ENCODE measurements at regions not wholly inside any gene's neighbourhood (a gene's known extent, or its start where the extent isn't known, plus 50 kb on each side); places are given as distances from the start of the nearest gene placed in this dataset.

- TF ChIP-seq EZH2phosphoT487 (IDR thresholded peaks at IDR 0.05; ENCODE audit: borderline replicate concordance, low read depth, low read length), result no peak
- TF ChIP-seq CTCF (conservative IDR thresholded peaks at IDR 0.05; ENCODE audit: low read length), result no peak
- Histone ChIP-seq H3K36me3 (ENCODE audit: insufficient read depth, low read length) (no peaks in the 10 kb centered on the region), H3K9me2 (ENCODE audit: insufficient read depth, low read length) (no peaks in the 10 kb centered on the region), H3K4me3 (ENCODE audit: low read depth, low read length, poor library complexity, severe bottlenecking) (no peak overlapping the region), H3K4me1 (ENCODE audit: insufficient read depth, low read length, poor library complexity, severe bottlenecking) (no peaks in the 10 kb centered on the region), H4K20me1 (ENCODE audit: insufficient read depth, low read length) (no peaks in the 10 kb centered on the region), H3K79me2 (ENCODE audit: insufficient read depth, low read depth, low read length) (no peaks in the 10 kb centered on the region), H2AFZ (ENCODE audit: low read length) (no peak overlapping the region), H3K4me2 (ENCODE audit: low read length) (no peak overlapping the region), H3K9me3 (ENCODE audit: low read length) (no peaks in the 10 kb centered on the region), H3K27ac (ENCODE audit: low read depth, low read length, poor library complexity, severe bottlenecking) (no peak overlapping the region)
- ChIA-PET POLR2A (interaction anchor here (0.6 to 0.8 kb wide), 2 partner anchors 14 to 79 kb away, joined by 3 to 4 read pairs; no protein-coding TSS in a partner anchor), CTCF (ENCODE audit: unreplicated experiment) (no interaction called here)
- BruUV-seq (replicated peaks), result no TSS peak
- intact Hi-C loops (cut with micrococcal nuclease; ENCODE audit: unreplicated experiment), result no loop called here
- DNase-seq (ENCODE audit: low spot score), result no peak
Measured at GRCh38 chr1:213324859-213325258, 273.8 kb downstream of the RPS6KC1 start.

DNA sequence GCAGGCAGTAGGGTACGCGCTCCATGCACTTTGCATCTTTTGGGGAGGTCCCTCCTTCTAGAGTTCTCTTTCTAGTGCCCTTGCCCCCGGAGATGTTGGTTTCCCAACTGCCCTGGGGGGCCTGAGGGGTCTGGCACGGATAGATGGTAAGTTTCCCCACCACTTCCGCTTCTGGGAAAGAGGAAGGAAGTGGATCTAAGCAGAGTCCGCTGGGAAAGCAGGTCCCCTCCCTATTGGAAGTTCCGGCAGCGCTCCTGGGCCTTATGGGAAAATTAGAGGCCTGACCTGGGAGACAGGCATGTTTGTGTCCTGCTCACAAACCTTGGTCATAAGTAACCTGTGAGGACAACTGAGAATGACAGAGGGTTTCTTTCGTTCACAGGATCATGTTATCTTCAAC lies 274.4 kb downstream of the RPS6KC1 start:
- no TSS peak for BruUV-seq (replicated peaks)
- Histone ChIP-seq H3K79me2 (ENCODE audit: insufficient read depth, low read depth, low read length) (no peaks in the 10 kb centered on the region), H3K27ac (ENCODE audit: low read depth, low read length, poor library complexity, severe bottlenecking) (no peak overlapping the region), H3K9me2 (ENCODE audit: insufficient read depth, low read length) (no peaks in the 10 kb centered on the region), H3K4me3 (ENCODE audit: low read depth, low read length, poor library complexity, severe bottlenecking) (no peak overlapping the region), H3K9me3 (ENCODE audit: low read length) (no peaks in the 10 kb centered on the region), H3K4me1 (ENCODE audit: insufficient read depth, low read length, poor library complexity, severe bottlenecking) (no peaks in the 10 kb centered on the region), H4K20me1 (ENCODE audit: insufficient read depth, low read length) (no peaks in the 10 kb centered on the region), H2AFZ (ENCODE audit: low read length) (no peak overlapping the region), H3K36me3 (ENCODE audit: insufficient read depth, low read length) (no peaks in the 10 kb centered on the region), H3K4me2 (ENCODE audit: low read length) (no peak overlapping the region)
- TF ChIP-seq EZH2phosphoT487 (IDR thresholded peaks at IDR 0.05; ENCODE audit: borderline replicate concordance, low read depth, low read length) (no peak), CTCF (conservative IDR thresholded peaks at IDR 0.05; ENCODE audit: low read length) (no peak)
- intact Hi-C loops (cut with micrococcal nuclease; ENCODE audit: unreplicated experiment), result no loop called here
- no peak for DNase-seq (ENCODE audit: low spot score)
- ChIA-PET POLR2A (no interaction called here), CTCF (ENCODE audit: unreplicated experiment) (no interaction called here)

DNA sequence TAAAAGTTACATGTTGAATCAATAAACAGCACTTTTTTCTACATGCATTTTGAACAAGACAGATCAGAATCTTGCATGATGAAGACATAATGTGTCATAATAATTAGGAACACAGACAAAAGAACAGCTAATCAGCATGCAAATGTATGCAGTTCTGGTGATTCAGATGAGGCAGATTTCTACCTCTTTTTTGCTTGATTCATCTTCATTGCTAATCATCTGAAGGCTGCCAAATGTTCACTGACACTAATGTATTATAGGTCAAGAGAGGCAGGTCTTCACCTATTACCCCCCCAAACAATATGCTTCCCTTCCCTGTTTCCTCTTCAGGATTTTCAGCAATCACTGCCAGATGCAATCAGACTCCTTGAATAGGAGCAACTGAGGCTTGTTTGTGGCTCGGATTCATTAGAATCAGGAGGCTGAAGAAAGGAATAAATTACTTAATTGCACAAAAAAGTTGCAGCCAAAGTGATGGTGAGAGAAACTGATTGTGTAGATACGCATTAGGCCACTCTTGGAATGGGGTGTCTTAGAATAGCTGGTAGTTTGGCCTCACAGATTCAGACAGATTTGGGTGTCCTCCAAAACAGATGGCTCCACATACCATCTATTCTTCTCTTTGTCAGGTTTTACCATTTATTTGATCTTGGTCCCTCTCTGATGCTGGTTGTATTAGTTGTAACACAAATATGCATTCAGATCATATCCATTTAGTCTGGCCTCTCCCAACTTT lies 275.4 kb downstream of the RPS6KC1 start:
- Histone ChIP-seq H3K36me3 (ENCODE audit: insufficient read depth, low read length) (no peaks in the 10 kb centered on the region), H3K9me3 (ENCODE audit: low read length) (no peaks in the 10 kb centered on the region), H3K9me2 (ENCODE audit: insufficient read depth, low read length) (no peaks in the 10 kb centered on the region), H3K79me2 (ENCODE audit: insufficient read depth, low read depth, low read length) (no peaks in the 10 kb centered on the region), H3K4me1 (ENCODE audit: insufficient read depth, low read length, poor library complexity, severe bottlenecking) (no peaks in the 10 kb centered on the region), H3K4me2 (ENCODE audit: low read length) (no peak overlapping the region), H2AFZ (ENCODE audit: low read length) (no peak overlapping the region), H4K20me1 (ENCODE audit: insufficient read depth, low read length) (no peaks in the 10 kb centered on the region), H3K27ac (ENCODE audit: low read depth, low read length, poor library complexity, severe bottlenecking) (no peak overlapping the region), H3K4me3 (ENCODE audit: low read depth, low read length, poor library complexity, severe bottlenecking) (no peak overlapping the region)
- no peak for TF ChIP-seq CTCF (conservative IDR thresholded peaks at IDR 0.05; ENCODE audit: low read length)
- TF ChIP-seq EZH2phosphoT487 (IDR thresholded peaks at IDR 0.05; ENCODE audit: borderline replicate concordance, low read depth, low read length), result no peak
- ChIA-PET CTCF (ENCODE audit: unreplicated experiment) (no interaction called here), POLR2A (no interaction called here)
- no TSS peak for BruUV-seq (replicated peaks)
- DNase-seq (ENCODE audit: low spot score), result no peak
- intact Hi-C loops (cut with micrococcal nuclease; ENCODE audit: unreplicated experiment), result no loop called here
